ENCODE measurements at regions not wholly inside any gene's neighbourhood (a gene's known extent, or its start where the extent isn't known, plus 50 kb on each side); places are given as distances from the start of the nearest gene placed in this dataset.

DNA sequence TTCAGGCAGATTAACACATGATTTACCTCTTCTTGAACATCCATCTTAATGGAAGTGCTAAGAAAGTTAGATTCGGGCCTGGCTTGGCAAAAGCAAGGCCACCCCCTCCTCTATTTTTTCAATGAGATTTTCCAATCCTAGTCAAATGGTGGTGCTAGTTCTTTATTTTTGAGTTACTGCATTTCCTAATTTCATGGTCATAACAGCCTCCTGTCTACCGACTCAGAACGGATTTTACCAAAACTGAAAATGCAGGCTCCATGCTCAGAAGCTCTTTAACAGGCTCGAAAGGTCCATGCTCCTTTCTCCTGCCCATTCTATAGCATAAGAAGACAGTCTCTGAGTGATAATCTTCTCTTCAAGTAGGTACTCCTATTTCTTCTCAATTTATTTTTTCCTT, 117.2 kb upstream of the ESR1 start:
- TF ChIP-seq, protein P1, sequence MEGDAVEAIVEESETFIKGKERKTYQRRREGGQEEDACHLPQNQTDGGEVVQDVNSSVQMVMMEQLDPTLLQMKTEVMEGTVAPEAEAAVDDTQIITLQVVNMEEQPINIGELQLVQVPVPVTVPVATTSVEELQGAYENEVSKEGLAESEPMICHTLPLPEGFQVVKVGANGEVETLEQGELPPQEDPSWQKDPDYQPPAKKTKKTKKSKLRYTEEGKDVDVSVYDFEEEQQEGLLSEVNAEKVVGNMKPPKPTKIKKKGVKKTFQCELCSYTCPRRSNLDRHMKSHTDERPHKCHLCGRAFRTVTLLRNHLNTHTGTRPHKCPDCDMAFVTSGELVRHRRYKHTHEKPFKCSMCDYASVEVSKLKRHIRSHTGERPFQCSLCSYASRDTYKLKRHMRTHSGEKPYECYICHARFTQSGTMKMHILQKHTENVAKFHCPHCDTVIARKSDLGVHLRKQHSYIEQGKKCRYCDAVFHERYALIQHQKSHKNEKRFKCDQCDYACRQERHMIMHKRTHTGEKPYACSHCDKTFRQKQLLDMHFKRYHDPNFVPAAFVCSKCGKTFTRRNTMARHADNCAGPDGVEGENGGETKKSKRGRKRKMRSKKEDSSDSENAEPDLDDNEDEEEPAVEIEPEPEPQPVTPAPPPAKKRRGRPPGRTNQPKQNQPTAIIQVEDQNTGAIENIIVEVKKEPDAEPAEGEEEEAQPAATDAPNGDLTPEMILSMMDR (IDR thresholded peaks at IDR 0.05) = no peak
- TF ChIP-seq POLR2A (IDR thresholded peaks at IDR 0.05) = peak in 1 of 3 donors; percentile 7

All from body of pancreas (tissue), 4 donors.